Testis (tissue), 2 donors: ENCODE measurements at regions not wholly inside any gene's neighbourhood (a gene's known extent, or its start where the extent isn't known, plus 50 kb on each side); places are given as distances from the start of the nearest gene placed in this dataset.
"Not testable (repeated sequence)": the region's sequence is repeated elsewhere in the genome, so short reads cannot be mapped to it uniquely, and the experiment has no call there.

Experiments
- CTCF ChIP-seq, 3 experiments: fragments of 450-650 bp in 2 of 3; fragments of 200-600 bp in 1 of 3; sonication (generic) in 1 of 3; IDR thresholded peaks; one replicate each; pipeline ENCODE4 v1.5.1; 2016 to 2019; ENCODE audit warnings: antibody characterized with exemption in 3 of 3, mild to moderate bottlenecking in 2 of 3, moderate library complexity in 1 of 3
- POLR2A ChIP-seq: fragments of 450-650 bp; IDR thresholded peaks from one replicate; pipeline ENCODE4 v1.6.1; 2017; ENCODE audit warnings: antibody characterized with exemption, mild to moderate bottlenecking, moderate library complexity

DNA sequence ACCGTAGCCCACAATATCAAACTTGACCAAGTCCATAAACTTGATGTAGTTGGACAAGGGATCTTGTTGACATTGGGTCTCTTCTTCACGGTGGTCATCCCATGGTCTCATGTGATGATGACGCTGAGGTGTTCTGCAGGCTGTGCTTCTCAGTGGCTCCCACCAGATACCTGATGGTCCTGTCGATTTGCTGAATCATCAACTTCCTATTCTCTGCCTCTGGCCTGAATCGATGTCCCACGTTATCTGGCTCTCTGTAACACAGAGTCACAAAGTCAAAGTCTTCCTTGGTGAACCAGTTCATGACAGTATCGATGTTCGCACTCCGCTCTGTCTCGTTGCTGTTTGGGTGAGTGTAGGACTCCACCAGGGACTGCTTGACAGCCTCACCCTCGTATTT lies 217.2 kb upstream of the FRG2C start:
- TF ChIP-seq CTCF (IDR thresholded peaks at IDR 0.05); POLR2A: not testable (repeated sequence)
